HEK293 (cell line): ENCODE measurements at regions not wholly inside any gene's neighbourhood (a gene's known extent, or its start where the extent isn't known, plus 50 kb on each side); places are given as distances from the start of the nearest gene placed in this dataset.

Experiments used
- CTCF ChIA-PET: fragments of 350-600 bp; formaldehyde crosslinking; extraction: SDS; loops from one replicate; lab custom pipeline; 2021; ENCODE audit warnings: antibody characterized with exemption; lab: Yijun Ruan, JAX
- POLR2A ChIA-PET: fragments of 300-600 bp; formaldehyde crosslinking; extraction: SDS; loops from one replicate; lab custom pipeline; 2020; ENCODE audit warnings: antibody characterized with exemption, inconsistent platforms; lab: Yijun Ruan, JAX
- H3K27ac ChIP-seq: fragments of 200-500 bp; sonication (Bioruptor generic); 2 replicates; pipeline ENCODE4 v1.5.1; 2014; ENCODE audit warnings: low read depth, low read length, control low read depth, inconsistent platforms; ENCODE audit errors: extremely low read depth
- H3K36me3 ChIP-seq, 2 experiments: fragments of 200-500 bp in 1 of 2; sonication (Bioruptor generic) in 1 of 2; 1 replicate in 1 of 2; 2 replicates in 1 of 2; pipeline ENCODE4 v1.5.1; 2014 to 2017; ENCODE audit warnings: inconsistent platforms in 2 of 2, low read length in 2 of 2; ENCODE audit not compliant: control insufficient read depth in 2 of 2, insufficient read depth in 1 of 2
- H3K4me1 ChIP-seq: fragments of 200-500 bp; sonication (Bioruptor generic); 2 replicates; pipeline ENCODE4 v1.5.1; 2014; ENCODE audit warnings: mild to moderate bottlenecking, low read length, inconsistent platforms; ENCODE audit not compliant: control insufficient read depth, insufficient read depth
- H3K4me3 ChIP-seq: 2 replicates; pipeline ENCODE4 v1.5.1; 2011; ENCODE audit warnings: low read depth, mild to moderate bottlenecking, control low read depth, low read length, moderate library complexity
- H3K9me3 ChIP-seq: fragments of 200-500 bp; sonication (Bioruptor generic); 2 replicates; pipeline ENCODE4 v1.5.1; 2014; ENCODE audit warnings: low read depth, low read length, inconsistent platforms; ENCODE audit not compliant: control insufficient read depth, insufficient read depth
- BCL11B ChIP-seq: fragments of 450-650 bp; formaldehyde crosslinking; IDR thresholded peaks from 2 replicates; pipeline ENCODE4 v1.5.1; 2016; ENCODE audit warnings: low read depth, missing biosample characterization, missing genetic modification characterization
- FEZF1 ChIP-seq: fragments of 450-650 bp; formaldehyde crosslinking; IDR thresholded peaks from 2 replicates; pipeline ENCODE4 v1.5.1; 2016; ENCODE audit warnings: missing biosample characterization, missing genetic modification characterization
- KLF17 ChIP-seq: fragments of 450-650 bp; formaldehyde crosslinking; IDR thresholded peaks from 2 replicates; pipeline ENCODE4 v1.5.1; 2016; ENCODE audit warnings: missing biosample characterization, missing genetic modification characterization
- REST ChIP-seq: fragments of 450-650 bp; formaldehyde crosslinking; IDR thresholded peaks from 2 replicates; pipeline ENCODE4 v1.5.1; 2016; ENCODE audit warnings: missing biosample characterization, missing genetic modification characterization
- SALL2 ChIP-seq: fragments of 450-650 bp; formaldehyde crosslinking; IDR thresholded peaks from 2 replicates; pipeline ENCODE4 v1.5.0; 2017; ENCODE audit warnings: missing biosample characterization, mild to moderate bottlenecking, missing genetic modification characterization, borderline replicate concordance
- TSHZ1 ChIP-seq: fragments of 450-650 bp; formaldehyde crosslinking; IDR thresholded peaks from 2 replicates; pipeline ENCODE4 v1.5.1; 2016; ENCODE audit warnings: missing biosample characterization, missing genetic modification characterization, borderline replicate concordance
- ZBTB1 ChIP-seq: fragments of 450-650 bp; formaldehyde crosslinking; IDR thresholded peaks from 2 replicates; pipeline ENCODE4 v1.5.1; 2016; ENCODE audit warnings: missing biosample characterization, missing genetic modification characterization
- ZBTB20 ChIP-seq: fragments of 450-650 bp; formaldehyde crosslinking; IDR thresholded peaks from 2 replicates; pipeline ENCODE4 v1.5.1; 2016; ENCODE audit warnings: missing biosample characterization, missing genetic modification characterization
- ZFP69B ChIP-seq: fragments of 450-650 bp; formaldehyde crosslinking; IDR thresholded peaks from 2 replicates; pipeline ENCODE4 v1.5.1; 2016; ENCODE audit warnings: missing biosample characterization, missing genetic modification characterization
- ZNF10 ChIP-seq: fragments of 450-650 bp; formaldehyde crosslinking; IDR thresholded peaks from 2 replicates; pipeline ENCODE4 v1.5.1; 2017; ENCODE audit warnings: missing biosample characterization, missing genetic modification characterization
- ZNF398 ChIP-seq: fragments of 450-650 bp; formaldehyde crosslinking; IDR thresholded peaks from 2 replicates; pipeline ENCODE4 v1.5.1; 2017; ENCODE audit warnings: missing biosample characterization, missing genetic modification characterization
- ZNF514 ChIP-seq: fragments of 450-650 bp; formaldehyde crosslinking; IDR thresholded peaks from 2 replicates; pipeline ENCODE4 v1.5.1; 2016; ENCODE audit warnings: missing biosample characterization, missing genetic modification characterization
- ZNF664 ChIP-seq: fragments of 450-650 bp; formaldehyde crosslinking; IDR thresholded peaks from 2 replicates; pipeline ENCODE4 v1.5.1; 2016; ENCODE audit warnings: missing biosample characterization, missing genetic modification characterization
- ZNF768 ChIP-seq: fragments of 450-650 bp; formaldehyde crosslinking; IDR thresholded peaks from 2 replicates; pipeline ENCODE4 v1.5.1; 2018; ENCODE audit warnings: missing biosample characterization, mild to moderate bottlenecking, missing genetic modification characterization
- ZNF837 ChIP-seq: fragments of 450-650 bp; formaldehyde crosslinking; IDR thresholded peaks from 2 replicates; pipeline ENCODE4 v1.5.1; 2016; ENCODE audit warnings: missing biosample characterization, missing genetic modification characterization
- TF ChIP-seq, protein P1 (sequence below): fragments of 450-650 bp; formaldehyde crosslinking; IDR thresholded peaks from 2 replicates; pipeline ENCODE4 v1.5.1; 2016; ENCODE audit warnings: missing biosample characterization, missing genetic modification characterization, borderline replicate concordance
- TF ChIP-seq, protein P2 (sequence below): fragments of 450-650 bp; formaldehyde crosslinking; optimal IDR thresholded peaks from 2 replicates; pipeline ENCODE3; 2016; ENCODE audit warnings: missing biosample characterization, mild to moderate bottlenecking, missing genetic modification characterization

DNA sequence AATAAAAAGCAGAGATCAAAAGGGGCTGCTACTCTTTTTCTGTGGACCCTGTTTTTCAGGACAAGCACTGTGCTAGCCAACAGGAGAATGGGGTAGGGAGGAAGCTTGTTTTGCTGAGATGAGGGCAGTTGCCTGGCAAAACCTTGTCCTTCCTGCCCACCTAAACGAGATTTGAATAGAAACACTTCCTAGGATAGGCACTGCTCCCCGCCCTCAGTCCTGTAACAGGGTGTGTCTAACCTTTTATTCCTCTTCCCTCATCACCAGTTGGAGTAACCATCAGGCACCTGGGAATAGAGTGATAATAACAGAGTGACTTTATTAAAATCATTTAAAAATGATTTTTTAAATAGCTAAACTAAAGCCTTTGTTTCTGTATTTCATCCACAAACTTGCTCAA lies 368.8 kb downstream of the LNPK start:
- Histone ChIP-seq H3K27ac (no peak overlapping the region), H3K4me1 (peaks cover 10% of the 10 kb centered on the region), H3K4me3 (no peak overlapping the region), H3K9me3 (no peaks in the 10 kb centered on the region), H3K36me3 (no peaks in the 10 kb centered on the region)
- ChIA-PET POLR2A (no interaction called here), CTCF (interaction anchor here (1.1 to 3.0 kb wide), 2 partner anchors 11 to 452 kb away, joined by 3 to 7 read pairs; no protein-coding TSS in a partner anchor)
- no peak for TF ChIP-seq ZNF514 (tag by site-specific recombination)
- TF ChIP-seq REST (tag by site-specific recombination): no peak
- no peak for TF ChIP-seq ZNF837 (tag by site-specific recombination)
- no peak for TF ChIP-seq KLF17 (tag by site-specific recombination)
- TF ChIP-seq ZNF398: no peak
- no peak for TF ChIP-seq ZFP69B (tag by site-specific recombination)
- TF ChIP-seq, protein P1, sequence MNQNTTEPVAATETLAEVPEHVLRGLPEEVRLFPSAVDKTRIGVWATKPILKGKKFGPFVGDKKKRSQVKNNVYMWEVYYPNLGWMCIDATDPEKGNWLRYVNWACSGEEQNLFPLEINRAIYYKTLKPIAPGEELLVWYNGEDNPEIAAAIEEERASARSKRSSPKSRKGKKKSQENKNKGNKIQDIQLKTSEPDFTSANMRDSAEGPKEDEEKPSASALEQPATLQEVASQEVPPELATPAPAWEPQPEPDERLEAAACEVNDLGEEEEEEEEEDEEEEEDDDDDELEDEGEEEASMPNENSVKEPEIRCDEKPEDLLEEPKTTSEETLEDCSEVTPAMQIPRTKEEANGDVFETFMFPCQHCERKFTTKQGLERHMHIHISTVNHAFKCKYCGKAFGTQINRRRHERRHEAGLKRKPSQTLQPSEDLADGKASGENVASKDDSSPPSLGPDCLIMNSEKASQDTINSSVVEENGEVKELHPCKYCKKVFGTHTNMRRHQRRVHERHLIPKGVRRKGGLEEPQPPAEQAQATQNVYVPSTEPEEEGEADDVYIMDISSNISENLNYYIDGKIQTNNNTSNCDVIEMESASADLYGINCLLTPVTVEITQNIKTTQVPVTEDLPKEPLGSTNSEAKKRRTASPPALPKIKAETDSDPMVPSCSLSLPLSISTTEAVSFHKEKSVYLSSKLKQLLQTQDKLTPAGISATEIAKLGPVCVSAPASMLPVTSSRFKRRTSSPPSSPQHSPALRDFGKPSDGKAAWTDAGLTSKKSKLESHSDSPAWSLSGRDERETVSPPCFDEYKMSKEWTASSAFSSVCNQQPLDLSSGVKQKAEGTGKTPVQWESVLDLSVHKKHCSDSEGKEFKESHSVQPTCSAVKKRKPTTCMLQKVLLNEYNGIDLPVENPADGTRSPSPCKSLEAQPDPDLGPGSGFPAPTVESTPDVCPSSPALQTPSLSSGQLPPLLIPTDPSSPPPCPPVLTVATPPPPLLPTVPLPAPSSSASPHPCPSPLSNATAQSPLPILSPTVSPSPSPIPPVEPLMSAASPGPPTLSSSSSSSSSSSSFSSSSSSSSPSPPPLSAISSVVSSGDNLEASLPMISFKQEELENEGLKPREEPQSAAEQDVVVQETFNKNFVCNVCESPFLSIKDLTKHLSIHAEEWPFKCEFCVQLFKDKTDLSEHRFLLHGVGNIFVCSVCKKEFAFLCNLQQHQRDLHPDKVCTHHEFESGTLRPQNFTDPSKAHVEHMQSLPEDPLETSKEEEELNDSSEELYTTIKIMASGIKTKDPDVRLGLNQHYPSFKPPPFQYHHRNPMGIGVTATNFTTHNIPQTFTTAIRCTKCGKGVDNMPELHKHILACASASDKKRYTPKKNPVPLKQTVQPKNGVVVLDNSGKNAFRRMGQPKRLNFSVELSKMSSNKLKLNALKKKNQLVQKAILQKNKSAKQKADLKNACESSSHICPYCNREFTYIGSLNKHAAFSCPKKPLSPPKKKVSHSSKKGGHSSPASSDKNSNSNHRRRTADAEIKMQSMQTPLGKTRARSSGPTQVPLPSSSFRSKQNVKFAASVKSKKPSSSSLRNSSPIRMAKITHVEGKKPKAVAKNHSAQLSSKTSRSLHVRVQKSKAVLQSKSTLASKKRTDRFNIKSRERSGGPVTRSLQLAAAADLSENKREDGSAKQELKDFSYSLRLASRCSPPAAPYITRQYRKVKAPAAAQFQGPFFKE: no peak
- TF ChIP-seq ZBTB20 (tag by site-specific recombination): no peak
- TF ChIP-seq ZNF10 (tag by site-specific recombination): no peak
- no peak for TF ChIP-seq ZNF664
- TF ChIP-seq TSHZ1 (tag by site-specific recombination): no peak
- no peak for TF ChIP-seq ZBTB1 (tag by site-specific recombination)
- TF ChIP-seq ZNF768 (tag by site-specific recombination): no peak
- TF ChIP-seq, protein P2, sequence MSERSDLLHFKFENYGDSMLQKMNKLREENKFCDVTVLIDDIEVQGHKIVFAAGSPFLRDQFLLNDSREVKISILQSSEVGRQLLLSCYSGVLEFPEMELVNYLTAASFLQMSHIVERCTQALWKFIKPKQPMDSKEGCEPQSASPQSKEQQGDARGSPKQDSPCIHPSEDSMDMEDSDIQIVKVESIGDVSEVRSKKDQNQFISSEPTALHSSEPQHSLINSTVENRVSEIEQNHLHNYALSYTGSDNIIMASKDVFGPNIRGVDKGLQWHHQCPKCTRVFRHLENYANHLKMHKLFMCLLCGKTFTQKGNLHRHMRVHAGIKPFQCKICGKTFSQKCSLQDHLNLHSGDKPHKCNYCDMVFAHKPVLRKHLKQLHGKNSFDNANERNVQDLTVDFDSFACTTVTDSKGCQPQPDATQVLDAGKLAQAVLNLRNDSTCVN (tag by site-specific recombination): no peak
- TF ChIP-seq FEZF1: no peak
- TF ChIP-seq BCL11B: no peak
- TF ChIP-seq SALL2: no peak
